ENCODE measurements at regions not wholly inside any gene's neighbourhood (a gene's known extent, or its start where the extent isn't known, plus 50 kb on each side); places are given as distances from the start of the nearest gene placed in this dataset.
"Not testable (repeated sequence)": the region's sequence is repeated elsewhere in the genome, so short reads cannot be mapped to it uniquely, and the experiment has no call there.

DNA sequence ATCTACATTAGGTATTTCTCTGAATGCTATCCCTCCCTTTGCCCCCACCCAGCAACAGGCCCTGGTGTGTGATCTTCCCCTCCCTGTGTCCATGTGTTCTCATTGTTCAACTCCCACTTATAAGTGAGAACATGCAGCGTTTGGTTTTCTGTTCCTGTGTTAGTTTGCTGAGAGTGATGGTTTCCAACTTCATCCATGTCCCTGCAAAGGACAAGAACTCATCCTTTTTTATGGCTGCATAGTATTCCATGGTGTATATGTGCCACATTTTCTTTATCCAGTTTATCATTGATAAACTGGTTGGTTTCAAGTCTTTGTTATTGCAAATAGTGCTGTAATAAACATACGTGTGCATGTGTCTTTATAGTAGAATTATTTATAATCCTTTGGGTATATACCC is 55.5 kb upstream of the RASA1 start:
- not testable (repeated sequence) for DNase-seq

- not testable (repeated sequence) for DNase-seq
Measured at GRCh38 chr5:87217480-87217879, 50.2 kb upstream of the RASA1 start.
